Stimulated activated CD4-positive, alpha-beta T cell treated with anti-CD3 and anti-CD28 coated beads, Interleukin-1b, Interleukin-23, amount 100 ng/mL, for 24 hours (primary cell): ENCODE measurements at regions not wholly inside any gene's neighbourhood (a gene's known extent, or its start where the extent isn't known, plus 50 kb on each side); places are given as distances from the start of the nearest gene placed in this dataset.

Experiments
- DNase-seq, 4 experiments: peaks; one replicate each; pipeline ENCODE4 v3.0.0-alpha.2; 2020; ENCODE audit warnings: low read depth in 4 of 4, low spot score in 1 of 4

- no peak for DNase-seq
Observed at GRCh38 chr17:27240086-27240801, 53.7 kb upstream of the WSB1 start.

GRCh38 chr17:27240802-27241155 lies 53.1 kb upstream of the WSB1 start:
- no peak for DNase-seq

DNA sequence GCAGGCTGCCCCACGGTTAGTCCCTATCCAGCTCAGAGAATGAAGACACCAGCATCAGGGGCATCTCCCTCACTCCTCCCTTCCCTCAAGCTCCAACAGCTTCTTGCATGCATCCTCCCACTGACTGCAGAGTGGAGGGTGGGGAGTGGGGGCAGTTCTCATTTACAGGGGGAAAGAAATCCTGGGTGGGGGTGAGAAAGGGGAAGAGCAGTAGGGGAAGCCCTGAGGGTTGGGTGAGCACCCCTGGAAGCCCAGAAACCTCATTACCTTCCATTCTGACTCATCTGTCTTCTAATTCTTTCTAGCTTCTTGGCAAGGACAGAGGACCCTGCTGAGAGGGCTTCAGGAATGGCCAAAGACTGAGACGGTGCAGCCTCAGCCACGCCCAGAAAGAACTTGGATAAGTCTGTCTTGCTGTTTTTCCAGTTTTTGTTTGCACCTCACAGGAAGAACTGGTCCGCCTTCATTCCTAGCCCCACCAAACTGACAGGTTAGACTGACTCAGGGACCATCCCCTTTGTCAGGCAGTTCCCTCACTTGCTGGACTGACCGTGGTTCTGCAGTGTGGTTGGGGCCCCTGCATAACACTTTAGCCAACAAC lies 52.5 kb upstream of the WSB1 start:
- DNase-seq = no peak

DNA sequence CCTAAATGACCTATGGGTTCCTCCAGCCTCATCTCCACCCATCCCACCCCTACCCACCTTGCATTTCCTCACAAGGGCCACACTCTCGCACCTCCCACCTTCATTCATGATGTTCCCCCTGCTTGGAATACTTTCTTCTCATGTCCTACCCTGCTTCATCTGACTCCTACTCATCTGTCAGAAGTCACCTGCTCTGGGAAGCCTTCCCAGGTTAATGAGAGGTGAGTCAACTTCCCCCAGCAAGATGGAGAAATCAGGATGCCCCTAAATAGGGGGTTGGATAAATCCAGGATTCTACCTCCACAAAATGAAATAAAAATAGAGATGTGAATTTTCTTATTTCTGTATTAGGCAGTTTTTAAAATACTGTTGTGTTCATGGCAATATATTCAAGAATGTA lies 51.0 kb upstream of the WSB1 start:
- DNase-seq = no peak

- no peak for DNase-seq
Observed at GRCh38 chr17:27244011-27244410, 49.9 kb upstream of the WSB1 start.
